ENCODE measurements at regions not wholly inside any gene's neighbourhood (a gene's known extent, or its start where the extent isn't known, plus 50 kb on each side); places are given as distances from the start of the nearest gene placed in this dataset.

- no peak for TF ChIP-seq POLR2A (IDR thresholded peaks at IDR 0.05)
- TF ChIP-seq, protein P1, sequence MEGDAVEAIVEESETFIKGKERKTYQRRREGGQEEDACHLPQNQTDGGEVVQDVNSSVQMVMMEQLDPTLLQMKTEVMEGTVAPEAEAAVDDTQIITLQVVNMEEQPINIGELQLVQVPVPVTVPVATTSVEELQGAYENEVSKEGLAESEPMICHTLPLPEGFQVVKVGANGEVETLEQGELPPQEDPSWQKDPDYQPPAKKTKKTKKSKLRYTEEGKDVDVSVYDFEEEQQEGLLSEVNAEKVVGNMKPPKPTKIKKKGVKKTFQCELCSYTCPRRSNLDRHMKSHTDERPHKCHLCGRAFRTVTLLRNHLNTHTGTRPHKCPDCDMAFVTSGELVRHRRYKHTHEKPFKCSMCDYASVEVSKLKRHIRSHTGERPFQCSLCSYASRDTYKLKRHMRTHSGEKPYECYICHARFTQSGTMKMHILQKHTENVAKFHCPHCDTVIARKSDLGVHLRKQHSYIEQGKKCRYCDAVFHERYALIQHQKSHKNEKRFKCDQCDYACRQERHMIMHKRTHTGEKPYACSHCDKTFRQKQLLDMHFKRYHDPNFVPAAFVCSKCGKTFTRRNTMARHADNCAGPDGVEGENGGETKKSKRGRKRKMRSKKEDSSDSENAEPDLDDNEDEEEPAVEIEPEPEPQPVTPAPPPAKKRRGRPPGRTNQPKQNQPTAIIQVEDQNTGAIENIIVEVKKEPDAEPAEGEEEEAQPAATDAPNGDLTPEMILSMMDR (IDR thresholded peaks at IDR 0.05 in 4 of 5, conservative IDR thresholded peaks at IDR 0.05 in 1 of 5) = no peak
Observed at GRCh38 chrX:9146657-9147056, 112.7 kb upstream of the FAM9B start.

Measured in gastrocnemius medialis (tissue), 4 donors.